Ascending aorta (tissue), 2 donors: ENCODE measurements at regions not wholly inside any gene's neighbourhood (a gene's known extent, or its start where the extent isn't known, plus 50 kb on each side); places are given as distances from the start of the nearest gene placed in this dataset.

Source experiments
- DNase-seq, 2 donors: peaks; one replicate each; pipeline ENCODE4 v3.0.0-alpha.2; 2019; ENCODE audit warnings: low spot score in 2 of 2
- H3K27ac ChIP-seq, 2 donors: fragments of 200-600 bp; sonication (generic); one replicate each; pipeline ENCODE4 v1.5.1; 2016 to 2017; ENCODE audit warnings: mild to moderate bottlenecking in 1 of 2
- H3K27me3 ChIP-seq: fragments of 200-600 bp; sonication (generic); one replicate; pipeline ENCODE4 v1.5.1; 2017
- H3K36me3 ChIP-seq, 2 donors: fragments of 200-600 bp; sonication (generic); one replicate each; pipeline ENCODE4 v1.5.1; 2016
- H3K4me1 ChIP-seq, 2 donors: fragments of 200-600 bp; sonication (generic); one replicate each; pipeline ENCODE4 v1.5.1; 2016 to 2017; ENCODE audit warnings: mild to moderate bottlenecking in 1 of 2
- H3K4me3 ChIP-seq, 2 donors: fragments of 200-600 bp; sonication (generic); one replicate each; pipeline ENCODE4 v1.5.1; 2016 to 2017; ENCODE audit warnings: mild to moderate bottlenecking in 1 of 2
- H3K9me3 ChIP-seq, 2 donors: fragments of 200-600 bp; sonication (generic); one replicate each; pipeline ENCODE4 v1.5.1; 2016
- intact Hi-C: fragments of 100-400 bp; cut with DNase I; formaldehyde crosslinking; loops from one replicate; pipeline ENCODE4 v1.15.1; 2023
- TF ChIP-seq, protein P1 (sequence below), 3 experiments: fragments of 200-600 bp in 2 of 3; fragments of 450-650 bp in 1 of 3; sonication (generic) in 2 of 3; IDR thresholded peaks; one replicate each; pipeline ENCODE4 v1.5.1; 2016 to 2019; ENCODE audit warnings: antibody characterized with exemption in 3 of 3, mild to moderate bottlenecking in 1 of 3, moderate library complexity in 1 of 3

DNA sequence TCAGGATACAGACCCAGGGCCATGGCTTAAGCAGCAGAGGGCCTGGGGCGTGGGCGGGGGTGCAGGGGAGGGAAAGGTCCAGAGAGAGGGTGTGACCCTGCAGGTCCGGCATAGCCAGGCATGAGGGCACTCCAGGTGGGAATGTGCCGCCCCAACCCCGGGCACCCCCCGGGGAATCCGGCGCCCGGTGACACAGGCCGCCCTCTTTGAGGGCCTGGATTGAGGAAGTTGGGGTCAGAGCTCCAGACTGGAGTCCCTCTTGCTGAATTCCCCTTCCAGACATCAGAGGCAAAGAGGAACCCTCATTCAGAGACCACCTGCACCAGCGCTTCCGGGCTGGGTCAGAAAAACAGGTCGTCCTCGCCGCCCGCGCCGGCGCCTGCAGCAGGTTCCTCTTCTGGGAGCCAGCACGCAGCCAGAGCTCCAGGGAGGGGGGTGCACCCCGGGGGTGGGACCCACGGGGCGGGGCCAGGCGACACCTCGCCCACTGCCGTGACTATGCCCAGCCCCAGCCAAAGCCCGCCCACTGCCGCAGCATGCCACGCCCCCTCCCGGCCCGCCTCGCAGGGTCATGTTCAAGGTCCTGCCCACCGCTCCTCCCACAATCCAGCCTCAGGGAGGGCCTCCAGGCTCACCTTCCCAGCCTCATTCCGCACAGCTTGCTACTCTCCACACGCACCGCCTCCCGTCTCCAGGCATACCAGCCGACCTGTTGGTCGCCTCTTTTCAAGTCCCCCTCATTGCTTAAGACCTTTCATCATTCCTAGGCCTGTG is 98.3 kb upstream of the ID2 start:
- H3K9me3 ChIP-seq: no peaks in the 10 kb centered on the region
- H3K27me3 ChIP-seq: no peaks in the 10 kb centered on the region
- TF ChIP-seq, protein P1, sequence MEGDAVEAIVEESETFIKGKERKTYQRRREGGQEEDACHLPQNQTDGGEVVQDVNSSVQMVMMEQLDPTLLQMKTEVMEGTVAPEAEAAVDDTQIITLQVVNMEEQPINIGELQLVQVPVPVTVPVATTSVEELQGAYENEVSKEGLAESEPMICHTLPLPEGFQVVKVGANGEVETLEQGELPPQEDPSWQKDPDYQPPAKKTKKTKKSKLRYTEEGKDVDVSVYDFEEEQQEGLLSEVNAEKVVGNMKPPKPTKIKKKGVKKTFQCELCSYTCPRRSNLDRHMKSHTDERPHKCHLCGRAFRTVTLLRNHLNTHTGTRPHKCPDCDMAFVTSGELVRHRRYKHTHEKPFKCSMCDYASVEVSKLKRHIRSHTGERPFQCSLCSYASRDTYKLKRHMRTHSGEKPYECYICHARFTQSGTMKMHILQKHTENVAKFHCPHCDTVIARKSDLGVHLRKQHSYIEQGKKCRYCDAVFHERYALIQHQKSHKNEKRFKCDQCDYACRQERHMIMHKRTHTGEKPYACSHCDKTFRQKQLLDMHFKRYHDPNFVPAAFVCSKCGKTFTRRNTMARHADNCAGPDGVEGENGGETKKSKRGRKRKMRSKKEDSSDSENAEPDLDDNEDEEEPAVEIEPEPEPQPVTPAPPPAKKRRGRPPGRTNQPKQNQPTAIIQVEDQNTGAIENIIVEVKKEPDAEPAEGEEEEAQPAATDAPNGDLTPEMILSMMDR (IDR thresholded peaks at IDR 0.05): no peak
- H3K4me1 ChIP-seq: no peaks in the 10 kb centered on the region
- no peak overlapping the region for H3K27ac ChIP-seq
- H3K4me3 ChIP-seq: peak overlapping the region in 1 of 2 donors; percentile 32
- peak; percentile 86 to 95 for DNase-seq
- intact Hi-C loops: loop anchor here (5.0 kb wide), 1 partner anchor 94 kb away; no protein-coding TSS in a partner anchor
- H3K36me3 ChIP-seq: no peaks in the 10 kb centered on the region

DNA sequence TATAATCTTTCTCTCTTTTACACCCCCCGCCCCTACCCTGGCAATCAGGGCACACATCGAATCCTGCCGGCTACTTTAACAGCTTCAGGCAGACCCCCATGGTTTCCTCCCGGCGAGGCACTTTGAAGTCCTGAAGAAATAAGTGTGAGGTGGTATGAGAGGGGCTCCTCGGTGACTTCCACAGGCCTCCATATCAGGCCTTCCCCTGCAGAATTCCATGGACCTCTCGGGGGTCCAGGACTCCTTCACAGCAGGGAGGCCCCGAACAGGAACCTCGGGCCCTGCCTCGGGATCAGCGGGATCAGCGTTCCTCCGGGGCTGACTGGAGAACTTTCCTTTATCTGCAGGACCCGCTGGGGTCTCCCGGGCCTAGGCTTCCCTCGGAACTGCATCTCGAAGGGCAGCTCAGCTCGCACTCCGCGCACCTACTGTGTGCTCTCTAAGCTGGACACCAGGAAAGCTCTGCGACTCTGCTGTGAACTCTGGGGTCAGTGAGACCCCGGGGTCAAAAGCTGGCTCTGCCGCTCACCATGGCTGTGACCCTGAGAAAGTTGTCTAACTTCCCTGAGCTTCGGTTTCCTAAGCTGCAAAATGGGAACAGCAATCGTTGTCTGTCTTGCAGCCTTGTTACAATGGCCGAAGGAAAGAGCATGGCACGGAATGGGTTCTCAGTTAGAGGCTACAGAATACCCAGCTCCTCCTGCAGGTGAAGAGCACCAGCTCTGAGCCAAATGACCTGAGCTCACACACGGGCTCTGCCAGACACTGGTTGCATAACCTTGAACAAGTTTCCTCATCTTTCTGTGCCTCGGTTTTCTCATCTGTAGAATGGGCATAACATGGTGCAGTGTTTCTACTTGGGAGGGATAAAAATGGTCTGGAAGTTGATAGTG is 97.4 kb upstream of the ID2 start:
- Histone ChIP-seq H3K27me3 (no peaks in the 10 kb centered on the region), H3K27ac (no peak overlapping the region), H3K9me3 (no peaks in the 10 kb centered on the region), H3K4me1 (no peaks in the 10 kb centered on the region), H3K4me3 (peak overlapping the region in 1 of 2 donors; percentile 32), H3K36me3 (no peaks in the 10 kb centered on the region)
- peak in 1 of 2 donors; percentile 55 for DNase-seq
- intact Hi-C loops: loop anchor here (5.0 kb wide), 1 partner anchor 93 kb away; no protein-coding TSS in a partner anchor
- TF ChIP-seq, protein P1 (IDR thresholded peaks at IDR 0.05): no peak

DNA sequence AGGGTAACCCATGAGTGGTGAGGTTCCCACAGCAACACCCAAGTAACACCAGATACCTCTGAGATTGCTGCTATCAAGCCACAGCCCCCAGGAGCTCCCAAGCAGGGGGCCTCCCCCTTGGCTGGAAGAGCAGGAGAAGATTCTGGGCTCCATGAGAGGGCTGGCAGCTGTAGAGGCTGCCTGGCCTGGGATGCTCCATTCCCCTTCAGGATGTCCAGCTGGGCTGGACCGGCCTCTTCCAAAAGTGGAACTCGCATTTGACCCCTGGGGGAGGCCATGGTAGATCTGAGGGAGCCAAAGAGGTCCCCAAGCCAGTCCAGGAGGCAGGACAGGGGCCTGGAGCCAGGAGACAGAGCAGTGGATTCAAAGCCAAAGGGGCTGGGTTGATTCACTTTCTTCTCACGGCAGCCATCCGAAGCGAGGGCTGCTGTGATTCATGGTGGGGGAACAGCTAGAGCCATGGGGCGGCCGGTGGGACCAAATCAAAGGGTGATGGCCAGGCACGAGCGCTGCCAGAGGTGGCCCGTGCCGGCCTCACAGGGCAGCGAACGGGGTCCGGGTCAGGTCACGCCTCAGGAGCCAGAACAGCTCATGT is 95.3 kb upstream of the ID2 start:
- peak in 1 of 2 donors; percentile 55 for DNase-seq
- Histone ChIP-seq H3K4me3 (no peak overlapping the region), H3K9me3 (no peaks in the 10 kb centered on the region), H3K4me1 (no peaks in the 10 kb centered on the region), H3K27ac (no peak overlapping the region), H3K27me3 (no peaks in the 10 kb centered on the region), H3K36me3 (no peaks in the 10 kb centered on the region)
- intact Hi-C loops: no loop called here
- TF ChIP-seq, protein P1 (IDR thresholded peaks at IDR 0.05): no peak

DNA sequence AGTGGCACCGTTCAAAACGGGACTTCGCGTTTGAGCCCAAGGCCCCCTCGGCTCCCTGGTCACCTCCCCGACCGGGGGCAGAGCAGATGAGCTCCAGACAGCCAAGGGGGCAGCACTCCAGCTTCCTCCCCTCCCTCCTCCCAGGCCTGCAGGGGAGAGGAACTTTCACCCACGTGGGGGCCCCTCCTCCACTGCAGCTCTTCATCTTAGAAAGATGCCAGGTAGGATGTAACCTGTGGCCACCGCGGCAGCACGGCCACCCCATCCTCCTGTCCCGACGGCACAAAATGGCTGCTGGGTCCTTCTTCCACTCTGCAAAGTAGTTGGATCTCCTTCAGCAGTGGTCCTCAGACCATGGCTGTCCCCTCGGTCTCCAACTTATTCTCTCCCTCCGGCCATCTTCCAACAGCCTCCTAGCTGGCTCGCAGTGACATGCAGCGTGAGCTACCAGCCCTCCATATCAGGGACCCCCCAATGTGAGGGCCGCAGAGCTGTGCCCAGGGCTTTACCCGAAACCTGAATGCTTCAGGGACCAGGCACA is 94.5 kb upstream of the ID2 start:
- H3K36me3 ChIP-seq: no peaks in the 10 kb centered on the region
- peak in 1 of 2 donors; percentile 47 for DNase-seq
- no peaks in the 10 kb centered on the region for H3K4me1 ChIP-seq
- H3K27ac ChIP-seq: no peak overlapping the region
- no peak overlapping the region for H3K4me3 ChIP-seq
- intact Hi-C loops: no loop called here
- TF ChIP-seq, protein P1 (IDR thresholded peaks at IDR 0.05): no peak
- no peaks in the 10 kb centered on the region for H3K27me3 ChIP-seq
- H3K9me3 ChIP-seq: no peaks in the 10 kb centered on the region
